Dermis microvascular lymphatic vessel endothelial cell (primary cell): ENCODE measurements at regions not wholly inside any gene's neighbourhood (a gene's known extent, or its start where the extent isn't known, plus 50 kb on each side); places are given as distances from the start of the nearest gene placed in this dataset.
"Not testable (repeated sequence)": the region's sequence is repeated elsewhere in the genome, so short reads cannot be mapped to it uniquely, and the experiment has no call there.

ENCODE experiments used
- DNase-seq, 2 donors: peaks; one replicate each; pipeline versions ENCODE4 v3.0.0 to v3.0.0-alpha.2; 2010; ENCODE audit warnings: low read depth in 2 of 2

GRCh38 chr7:156039971-156040677 is 227.9 kb upstream of the SHH start:
- DNase-seq, result no peak

GRCh38 chr7:156039194-156039593 is 226.9 kb upstream of the SHH start:
- DNase-seq, result no peak

GRCh38 chr7:156038345-156038744 is 226.1 kb upstream of the SHH start:
- no peak for DNase-seq

- no peak for DNase-seq
Measured at GRCh38 chr7:156036153-156036552, 223.9 kb upstream of the SHH start.

- not testable (repeated sequence) for DNase-seq
Measured at GRCh38 chr7:156035387-156035786, 223.1 kb upstream of the SHH start.

GRCh38 chr7:156034397-156034796 is 222.1 kb upstream of the SHH start:
- no peak for DNase-seq

GRCh38 chr7:156032973-156033372 is 220.7 kb upstream of the SHH start:
- DNase-seq, result no peak

- DNase-seq, result no peak
Measured at GRCh38 chr7:156031679-156032478, 219.6 kb upstream of the SHH start.

- no peak for DNase-seq
Measured at GRCh38 chr7:156029460-156030007, 217.3 kb upstream of the SHH start.

- DNase-seq, result no peak
Measured at GRCh38 chr7:156028521-156028920, 216.3 kb upstream of the SHH start.

- DNase-seq, result no peak
Measured at GRCh38 chr7:156027821-156028220, 215.6 kb upstream of the SHH start.

- DNase-seq, result no peak
Measured at GRCh38 chr7:156026603-156027002, 214.3 kb upstream of the SHH start.

GRCh38 chr7:156026076-156026600 is 213.9 kb upstream of the SHH start:
- DNase-seq, result no peak

GRCh38 chr7:156025675-156026074 is 213.4 kb upstream of the SHH start:
- DNase-seq, result no peak

GRCh38 chr7:156024201-156024600 is 211.9 kb upstream of the SHH start:
- no peak for DNase-seq

- no peak for DNase-seq
Measured at GRCh38 chr7:156022483-156023459, 210.5 kb upstream of the SHH start.

GRCh38 chr7:156021471-156021870 is 209.2 kb upstream of the SHH start:
- DNase-seq, result no peak

GRCh38 chr7:156020566-156020965 is 208.3 kb upstream of the SHH start:
- no peak for DNase-seq

GRCh38 chr7:156019776-156020565 is 207.7 kb upstream of the SHH start:
- no peak for DNase-seq

- no peak for DNase-seq
Measured at GRCh38 chr7:156019308-156019707, 207.0 kb upstream of the SHH start.
